ACC112 (cell line): ENCODE measurements at regions not wholly inside any gene's neighbourhood (a gene's known extent, or its start where the extent isn't known, plus 50 kb on each side); places are given as distances from the start of the nearest gene placed in this dataset.
"Not testable (repeated sequence)": the region's sequence is repeated elsewhere in the genome, so short reads cannot be mapped to it uniquely, and the experiment has no call there.

Experiments used
- H2AFZ ChIP-seq: fragments of 200-600 bp; sonication (generic); one replicate; pipeline ENCODE4 v1.6.0; 2017; ENCODE audit warnings: antibody characterized with exemption, low read length; ENCODE audit not compliant: unreplicated experiment
- H3K27ac ChIP-seq: fragments of 200-600 bp; sonication (generic); 2 replicates; pipeline ENCODE4 v1.5.1; 2014; ENCODE audit warnings: low read depth, mild to moderate bottlenecking, antibody characterized with exemption, low read length, moderate library complexity
- H3K27me3 ChIP-seq: fragments of 200-600 bp; sonication (generic); 2 replicates; pipeline ENCODE4 v1.6.1; 2014; ENCODE audit warnings: mild to moderate bottlenecking, antibody characterized with exemption, low read length, moderate library complexity, mixed read lengths; ENCODE audit not compliant: insufficient read depth
- H3K36me3 ChIP-seq: fragments of 200-600 bp; sonication (generic); 2 replicates; pipeline ENCODE4 v1.6.1; 2016; ENCODE audit warnings: mild to moderate bottlenecking, antibody characterized with exemption, low read length, moderate library complexity, mixed read lengths; ENCODE audit not compliant: insufficient read depth
- H3K4me1 ChIP-seq: fragments of 200-600 bp; sonication (generic); one replicate; pipeline ENCODE4 v1.6.1; 2016; ENCODE audit warnings: low read length, mixed read lengths; ENCODE audit not compliant: insufficient read depth, unreplicated experiment, control insufficient read depth
- H3K4me3 ChIP-seq: fragments of 200-600 bp; sonication (generic); 2 replicates; pipeline ENCODE4 v1.5.1; 2014; ENCODE audit warnings: mild to moderate bottlenecking, low read depth, low read length
- H3K79me2 ChIP-seq: fragments of 200-600 bp; sonication (generic); one replicate; pipeline ENCODE4 v1.6.0; 2016; ENCODE audit warnings: low read length; ENCODE audit not compliant: control insufficient read depth, unreplicated experiment, insufficient read depth

DNA sequence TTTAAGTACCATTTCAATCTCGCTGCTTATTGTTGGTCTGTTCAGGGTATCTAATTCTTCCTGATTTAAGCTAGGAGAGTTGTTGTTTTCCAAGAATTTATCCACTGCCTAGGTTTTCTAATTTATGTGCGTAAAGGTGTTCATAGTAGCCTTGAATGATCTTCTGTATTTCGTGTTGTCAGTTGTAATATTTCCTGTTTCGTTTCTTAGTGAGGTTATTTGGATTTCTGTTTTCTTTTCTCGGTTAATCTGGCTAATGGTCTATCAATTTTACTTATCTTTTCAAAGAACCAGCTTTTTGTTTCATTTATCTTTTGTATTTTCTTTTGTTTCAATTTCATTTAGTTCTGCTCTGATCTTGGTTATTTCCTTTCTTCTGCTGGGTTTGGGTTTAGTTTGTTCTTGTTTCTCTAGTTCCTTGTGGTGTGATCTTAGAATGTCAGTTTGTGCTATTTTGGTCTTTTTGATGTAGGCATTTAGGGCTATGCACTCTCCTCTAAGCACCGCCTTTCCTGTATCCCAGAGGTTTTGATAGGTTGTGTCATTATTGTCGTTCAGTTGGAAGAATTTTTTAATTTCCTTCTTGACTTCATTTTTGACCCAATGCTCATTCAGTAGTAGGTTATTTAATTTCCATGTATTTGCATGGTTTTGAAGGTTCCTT lies 92.5 kb upstream of the CSRP2 start:
- H3K4me3 ChIP-seq, H3K36me3 ChIP-seq, H3K79me2 ChIP-seq, H2AFZ ChIP-seq, H3K27ac ChIP-seq, H3K4me1 ChIP-seq: not testable (repeated sequence)
- H3K27me3 ChIP-seq = peaks cover 33% of the 10 kb centered on the region

GRCh38 chr12:76967181-76967885 lies 88.5 kb upstream of the CSRP2 start:
- H3K4me3 ChIP-seq = no peak overlapping the region
- H3K27me3 ChIP-seq = peaks cover 13% of the 10 kb centered on the region
- H3K4me1 ChIP-seq = no peaks in the 10 kb centered on the region
- H3K36me3 ChIP-seq = no peaks in the 10 kb centered on the region
- H2AFZ ChIP-seq = no peak overlapping the region
- H3K79me2 ChIP-seq = no peaks in the 10 kb centered on the region
- no peak overlapping the region for H3K27ac ChIP-seq

DNA sequence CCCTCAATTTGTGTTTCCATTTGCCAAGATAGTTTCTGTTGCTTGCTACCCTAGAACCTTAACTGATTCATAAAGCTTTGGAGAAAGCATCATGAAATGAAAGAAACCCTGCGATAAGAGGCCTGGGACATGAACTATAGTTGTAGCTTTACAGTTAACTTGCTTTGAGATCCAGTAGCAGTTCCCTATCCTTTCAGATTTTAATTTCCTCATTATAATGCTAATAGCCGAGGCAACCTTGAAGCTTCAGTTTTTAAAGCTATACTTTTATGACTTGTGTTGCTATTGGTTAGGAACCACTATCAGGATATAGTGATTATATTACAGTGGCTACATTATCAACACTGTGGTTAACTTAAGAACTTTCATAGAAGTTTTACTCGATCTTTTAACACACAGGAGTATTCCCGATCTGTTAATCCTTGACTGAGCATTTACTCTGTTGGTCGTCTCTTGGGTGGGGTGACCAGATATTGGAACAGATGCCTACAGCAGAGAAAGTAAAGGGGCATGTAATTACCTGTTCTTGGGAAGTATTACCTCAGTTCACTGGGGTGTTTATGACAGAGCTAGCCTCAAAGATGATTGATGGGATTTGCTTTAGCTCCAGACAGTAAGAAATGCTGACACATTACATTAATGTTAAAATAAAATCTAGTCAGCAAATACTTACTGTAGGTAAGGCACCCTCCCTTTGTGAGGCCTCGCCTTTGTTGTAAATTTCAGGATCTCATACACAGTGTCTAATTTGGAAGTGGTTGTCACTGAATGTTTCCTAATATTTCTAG lies 86.2 kb upstream of the CSRP2 start:
- Histone ChIP-seq H3K79me2 (no peaks in the 10 kb centered on the region), H2AFZ (no peak overlapping the region), H3K4me1 (no peaks in the 10 kb centered on the region), H3K27ac (no peak overlapping the region), H3K27me3 (peaks cover 12% of the 10 kb centered on the region; the same call in 1 of the 2 replicates), H3K36me3 (no peaks in the 10 kb centered on the region), H3K4me3 (no peak overlapping the region)

GRCh38 chr12:76962099-76962498 lies 83.3 kb upstream of the CSRP2 start:
- Histone ChIP-seq H3K4me3 (no peak overlapping the region), H2AFZ (no peak overlapping the region), H3K27ac (no peak overlapping the region), H3K27me3 (peaks cover 12% of the 10 kb centered on the region; the same call in 1 of the 2 replicates), H3K36me3 (no peaks in the 10 kb centered on the region), H3K4me1 (peaks cover 5% of the 10 kb centered on the region), H3K79me2 (no peaks in the 10 kb centered on the region)

- Histone ChIP-seq H3K27ac (no peak overlapping the region), H3K27me3 (0 out of 2 replicates have a peak, but pooled peaks cover under 1% of the 10 kb centered on the region)
Observed at GRCh38 chr12:76957301-76957700, 78.5 kb upstream of the CSRP2 start.

DNA sequence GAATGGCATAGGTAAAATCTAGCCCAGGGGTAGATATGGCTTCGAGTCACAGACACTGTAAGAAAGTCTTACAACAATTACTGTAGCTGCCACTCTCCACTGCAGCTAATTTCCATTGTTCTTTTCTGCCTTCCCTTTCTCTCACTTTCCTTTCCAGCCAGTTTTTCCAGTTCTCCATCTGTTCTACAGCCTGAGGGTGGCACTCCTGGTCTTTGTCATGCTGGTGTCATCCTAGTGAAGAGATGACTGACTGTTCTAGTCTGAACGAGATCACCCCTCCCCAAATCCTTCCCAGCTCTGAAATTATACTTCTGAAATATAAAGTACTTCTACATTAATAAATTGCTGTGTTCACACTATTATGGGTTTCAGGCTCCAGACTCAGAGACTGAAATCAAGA lies 74.2 kb upstream of the CSRP2 start:
- Histone ChIP-seq H3K27ac (no peak overlapping the region), H3K4me1 (peaks cover under 1% of the 10 kb centered on the region)

More at GRCh38 chr12:76957301-76957700, 78.5 kb upstream of the CSRP2 start:
- H2AFZ ChIP-seq = no peak overlapping the region
- no peaks in the 10 kb centered on the region for H3K79me2 ChIP-seq
- peaks cover 5% of the 10 kb centered on the region for H3K4me1 ChIP-seq
- no peak overlapping the region for H3K4me3 ChIP-seq
- H3K36me3 ChIP-seq = no peaks in the 10 kb centered on the region

GRCh38 chr12:76948879-76949278 lies 70.1 kb upstream of the CSRP2 start:
- Histone ChIP-seq H3K27ac (no peak overlapping the region), H3K27me3 (no peaks in the 10 kb centered on the region), H3K4me1 (no peaks in the 10 kb centered on the region), H2AFZ (peak overlapping the region; percentile 21), H3K79me2 (no peaks in the 10 kb centered on the region), H3K36me3 (no peaks in the 10 kb centered on the region), H3K4me3 (no peak overlapping the region)

More for the DNA sequence above, 74.2 kb upstream of the CSRP2 start:
- Histone ChIP-seq H3K4me3 (no peak overlapping the region), H3K79me2 (no peaks in the 10 kb centered on the region), H3K27me3 (no peaks in the 10 kb centered on the region), H2AFZ (no peak overlapping the region), H3K36me3 (no peaks in the 10 kb centered on the region)

- peaks cover 4% of the 10 kb centered on the region for H3K4me1 ChIP-seq
- H3K27me3 ChIP-seq = no peaks in the 10 kb centered on the region
- H3K36me3 ChIP-seq = no peaks in the 10 kb centered on the region
- no peaks in the 10 kb centered on the region for H3K79me2 ChIP-seq
- H3K27ac ChIP-seq = no peak overlapping the region
- no peak overlapping the region for H3K4me3 ChIP-seq
- H2AFZ ChIP-seq = no peak overlapping the region
Observed at GRCh38 chr12:76947304-76947703, 68.5 kb upstream of the CSRP2 start.

GRCh38 chr12:76946446-76946845 lies 67.6 kb upstream of the CSRP2 start:
- no peaks in the 10 kb centered on the region for H3K27me3 ChIP-seq
- no peaks in the 10 kb centered on the region for H3K79me2 ChIP-seq
- no peaks in the 10 kb centered on the region for H3K36me3 ChIP-seq
- H3K4me1 ChIP-seq = peaks cover 4% of the 10 kb centered on the region
- H3K4me3 ChIP-seq = no peak overlapping the region
- no peak overlapping the region for H2AFZ ChIP-seq
- no peak overlapping the region for H3K27ac ChIP-seq

- H3K27me3 ChIP-seq = no peaks in the 10 kb centered on the region
- H3K27ac ChIP-seq = no peak overlapping the region
- peaks cover 4% of the 10 kb centered on the region for H3K4me1 ChIP-seq
- no peak overlapping the region for H3K4me3 ChIP-seq
- H3K36me3 ChIP-seq = no peaks in the 10 kb centered on the region
- no peak overlapping the region for H2AFZ ChIP-seq
- no peaks in the 10 kb centered on the region for H3K79me2 ChIP-seq
Observed at GRCh38 chr12:76945867-76946266, 67.0 kb upstream of the CSRP2 start.
